ENCODE measurements at regions not wholly inside any gene's neighbourhood (a gene's known extent, or its start where the extent isn't known, plus 50 kb on each side); places are given as distances from the start of the nearest gene placed in this dataset.

- TF ChIP-seq, protein P1, sequence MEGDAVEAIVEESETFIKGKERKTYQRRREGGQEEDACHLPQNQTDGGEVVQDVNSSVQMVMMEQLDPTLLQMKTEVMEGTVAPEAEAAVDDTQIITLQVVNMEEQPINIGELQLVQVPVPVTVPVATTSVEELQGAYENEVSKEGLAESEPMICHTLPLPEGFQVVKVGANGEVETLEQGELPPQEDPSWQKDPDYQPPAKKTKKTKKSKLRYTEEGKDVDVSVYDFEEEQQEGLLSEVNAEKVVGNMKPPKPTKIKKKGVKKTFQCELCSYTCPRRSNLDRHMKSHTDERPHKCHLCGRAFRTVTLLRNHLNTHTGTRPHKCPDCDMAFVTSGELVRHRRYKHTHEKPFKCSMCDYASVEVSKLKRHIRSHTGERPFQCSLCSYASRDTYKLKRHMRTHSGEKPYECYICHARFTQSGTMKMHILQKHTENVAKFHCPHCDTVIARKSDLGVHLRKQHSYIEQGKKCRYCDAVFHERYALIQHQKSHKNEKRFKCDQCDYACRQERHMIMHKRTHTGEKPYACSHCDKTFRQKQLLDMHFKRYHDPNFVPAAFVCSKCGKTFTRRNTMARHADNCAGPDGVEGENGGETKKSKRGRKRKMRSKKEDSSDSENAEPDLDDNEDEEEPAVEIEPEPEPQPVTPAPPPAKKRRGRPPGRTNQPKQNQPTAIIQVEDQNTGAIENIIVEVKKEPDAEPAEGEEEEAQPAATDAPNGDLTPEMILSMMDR (IDR thresholded peaks at IDR 0.05) = no peak
- TF ChIP-seq POLR2A (IDR thresholded peaks at IDR 0.05) = no peak
Measured at GRCh38 chr1:191255354-191256054, 777.8 kb upstream of the BRINP3 start.
